ENCODE measurements at regions not wholly inside any gene's neighbourhood (a gene's known extent, or its start where the extent isn't known, plus 50 kb on each side); places are given as distances from the start of the nearest gene placed in this dataset.

DNA sequence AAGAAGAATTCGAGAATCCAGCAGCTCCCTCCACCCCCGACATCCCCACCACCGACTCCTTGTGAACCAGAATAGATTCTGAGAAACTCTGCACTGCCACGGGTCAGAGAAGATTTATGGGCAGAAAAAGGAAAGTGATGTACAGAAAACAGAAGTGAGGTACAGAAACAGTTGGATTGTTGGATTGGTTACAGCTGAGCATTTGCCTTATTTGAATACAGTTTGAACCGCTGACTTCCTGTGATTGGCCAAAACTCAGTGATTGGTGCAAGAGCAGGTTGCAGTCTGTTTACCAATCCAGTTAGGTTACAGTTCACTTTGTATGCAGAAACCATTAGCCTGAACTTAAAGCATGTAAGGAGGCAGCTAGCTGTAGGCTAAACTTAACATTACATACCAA lies 131.2 kb upstream of the HDDC2 start:
- Histone ChIP-seq H3K27ac (no peak overlapping the region), H3K27me3 (no peaks in the 10 kb centered on the region), H3K36me3 (no peaks in the 10 kb centered on the region), H3K4me3 (no peak overlapping the region), H3K4me1 (no peaks in the 10 kb centered on the region), H3K9me3 (no peaks in the 10 kb centered on the region)
- in situ Hi-C loops (cut with MboI; ENCODE audit: low sequenced_read_pairs in 4 of 4) (no loop called here), intact Hi-C loops (cut with DNase I; ENCODE audit: low total_unique reads) (no loop called here)
- no peak for TF ChIP-seq CTCF (IDR thresholded peaks at IDR 0.05 in 4 of 5, conservative IDR thresholded peaks at IDR 0.05 in 1 of 5)
- no peak for TF ChIP-seq POLR2A (IDR thresholded peaks at IDR 0.05)
- DNase-seq, result no peak
- ATAC-seq, result no peak

GRCh38 chr6:125434760-125435159 lies 133.0 kb upstream of the HDDC2 start:
- intact Hi-C loops (cut with DNase I; ENCODE audit: low total_unique reads), result no loop called here
- Histone ChIP-seq H3K36me3 (no peaks in the 10 kb centered on the region), H3K27ac (no peak overlapping the region), H3K27me3 (no peaks in the 10 kb centered on the region), H3K9me3 (no peaks in the 10 kb centered on the region), H3K4me3 (no peak overlapping the region), H3K4me1 (no peaks in the 10 kb centered on the region)
- no peak for DNase-seq
- in situ Hi-C loops (cut with MboI; ENCODE audit: low sequenced_read_pairs in 4 of 4), result no loop called here
- no peak for ATAC-seq
- TF ChIP-seq CTCF (IDR thresholded peaks at IDR 0.05 in 4 of 5, conservative IDR thresholded peaks at IDR 0.05 in 1 of 5), result no peak
- TF ChIP-seq POLR2A (IDR thresholded peaks at IDR 0.05), result no peak

GRCh38 chr6:125439512-125439911 lies 137.7 kb upstream of the HDDC2 start:
- no peak overlapping the region for H3K27ac ChIP-seq
- TF ChIP-seq CTCF (IDR thresholded peaks at IDR 0.05 in 4 of 5, conservative IDR thresholded peaks at IDR 0.05 in 1 of 5) (no peak), POLR2A (IDR thresholded peaks at IDR 0.05) (no peak)
- in situ Hi-C loops (cut with MboI; ENCODE audit: low sequenced_read_pairs in 4 of 4), result no loop called here
- H3K4me3 ChIP-seq, result no peak overlapping the region
- ATAC-seq (no peak), DNase-seq (no peak)
- no peaks in the 10 kb centered on the region for H3K36me3 ChIP-seq
- no peaks in the 10 kb centered on the region for H3K27me3 ChIP-seq
- H3K4me1 ChIP-seq, result no peaks in the 10 kb centered on the region
- intact Hi-C loops (cut with DNase I; ENCODE audit: low total_unique reads), result no loop called here
- no peaks in the 10 kb centered on the region for H3K9me3 ChIP-seq

GRCh38 chr6:125444006-125444923 lies 142.5 kb upstream of the HDDC2 start:
- peak overlapping the region; percentile 40 to 65 (median 56) for H3K27ac ChIP-seq

More at GRCh38 chr6:125444006-125444923, 142.5 kb upstream of the HDDC2 start:
- no peaks in the 10 kb centered on the region for H3K4me1 ChIP-seq
- DNase-seq, result peak; percentile 4 to 23
- no peak for TF ChIP-seq POLR2A (IDR thresholded peaks at IDR 0.05)
- no peak for TF ChIP-seq CTCF (IDR thresholded peaks at IDR 0.05 in 4 of 5, conservative IDR thresholded peaks at IDR 0.05 in 1 of 5)
- no peaks in the 10 kb centered on the region for H3K36me3 ChIP-seq
- H3K4me3 ChIP-seq, result no peak overlapping the region
- in situ Hi-C loops (cut with MboI; ENCODE audit: low sequenced_read_pairs in 4 of 4), result no loop called here
- intact Hi-C loops (cut with DNase I; ENCODE audit: low total_unique reads), result no loop called here
- peak; percentile 51 to 56 for ATAC-seq
- H3K9me3 ChIP-seq, result no peaks in the 10 kb centered on the region
- no peaks in the 10 kb centered on the region for H3K27me3 ChIP-seq
